ENCODE measurements at regions not wholly inside any gene's neighbourhood (a gene's known extent, or its start where the extent isn't known, plus 50 kb on each side); places are given as distances from the start of the nearest gene placed in this dataset.
"Not testable (repeated sequence)": the region's sequence is repeated elsewhere in the genome, so short reads cannot be mapped to it uniquely, and the experiment has no call there.

- FAIRE-seq; H3K27ac ChIP-seq (ENCODE audit: extremely low read length, insufficient read depth, low read length); H3K79me2 ChIP-seq (ENCODE audit: insufficient read depth, low read length); H3K36me3 ChIP-seq (replicated peaks in 1 of 2; ENCODE audit: control insufficient read depth in 1 of 2, insufficient read depth in 2 of 2, low read length in 2 of 2); BruUV-seq (replicated peaks); POLR2A ChIA-PET; H3K9me3 ChIP-seq (ENCODE audit: low read length); ATAC-seq; in situ Hi-C loops (cut with HindIII; ENCODE audit: extremely low pct_ligation_motif_present, low pct_unique_long_range_greater_than_20kb); intact Hi-C loops (cut with micrococcal nuclease; ENCODE audit: unreplicated experiment); DNase-seq (ENCODE audit: low spot score); H2AFZ ChIP-seq (ENCODE audit: low read length); H3K4me2 ChIP-seq (ENCODE audit: low read depth, low read length); H3K4me3 ChIP-seq (replicated peaks in 1 of 3; ENCODE audit: insufficient read depth in 1 of 3, low read depth in 2 of 3, low read length in 3 of 3); H3K9ac ChIP-seq (ENCODE audit: insufficient read depth, low read depth, low read length); H3K4me1 ChIP-seq (ENCODE audit: insufficient read depth, low read length); CTCF ChIA-PET (ENCODE audit: low intra/inter-chr PET ratio, low total read pairs); H4K20me1 ChIP-seq (ENCODE audit: insufficient read depth, low read length); H3K27me3 ChIP-seq (ENCODE audit: control insufficient read depth in 1 of 2, insufficient read depth in 2 of 2, low read length in 2 of 2): not testable (repeated sequence)
- WGBS (ENCODE audit: low lambda C conversion rate) = 3% methylated on average over 1 of the region's 1 CpG
Observed at GRCh38 chr15:88965097-88965496, 51.9 kb upstream of the MFGE8 start.

- H3K27ac ChIP-seq (ENCODE audit: extremely low read length, insufficient read depth, low read length) = no peak overlapping the region
- no peak overlapping the region for H3K4me3 ChIP-seq (replicated peaks in 1 of 3; ENCODE audit: insufficient read depth in 1 of 3, low read depth in 2 of 3, low read length in 3 of 3)
- CTCF ChIA-PET (ENCODE audit: low intra/inter-chr PET ratio, low total read pairs) = no interaction called here
- H2AFZ ChIP-seq (ENCODE audit: low read length) = no peak overlapping the region
- WGBS (ENCODE audit: low lambda C conversion rate) = 0% methylated on average over 1 of the region's 1 CpG
- in situ Hi-C loops (cut with HindIII; ENCODE audit: extremely low pct_ligation_motif_present, low pct_unique_long_range_greater_than_20kb) = no loop called here
- H3K9ac ChIP-seq (ENCODE audit: insufficient read depth, low read depth, low read length) = no peak overlapping the region
- no peaks in the 10 kb centered on the region for H3K27me3 ChIP-seq (ENCODE audit: control insufficient read depth in 1 of 2, insufficient read depth in 2 of 2, low read length in 2 of 2)
- no peaks in the 10 kb centered on the region for H3K36me3 ChIP-seq (replicated peaks in 1 of 2; ENCODE audit: control insufficient read depth in 1 of 2, insufficient read depth in 2 of 2, low read length in 2 of 2)
- intact Hi-C loops (cut with micrococcal nuclease; ENCODE audit: unreplicated experiment) = no loop called here
- H3K79me2 ChIP-seq (ENCODE audit: insufficient read depth, low read length) = no peaks in the 10 kb centered on the region
- no peaks in the 10 kb centered on the region for H4K20me1 ChIP-seq (ENCODE audit: insufficient read depth, low read length)
- H3K4me1 ChIP-seq (ENCODE audit: insufficient read depth, low read length) = no peaks in the 10 kb centered on the region
- ATAC-seq (no peak), FAIRE-seq (no peak), DNase-seq (ENCODE audit: low spot score) (no peak)
- no TSS peak for BruUV-seq (replicated peaks)
- no peaks in the 10 kb centered on the region for H3K9me3 ChIP-seq (ENCODE audit: low read length)
- POLR2A ChIA-PET = no interaction called here
- H3K4me2 ChIP-seq (ENCODE audit: low read depth, low read length) = no peak overlapping the region
- TF ChIP-seq FOXJ3 (CRISPR knock-in tag; IDR thresholded peaks at IDR 0.05; ENCODE audit: borderline replicate concordance) = no peak
- TF ChIP-seq NR2F2 (IDR thresholded peaks at IDR 0.05; ENCODE audit: borderline replicate concordance, low read depth) = no peak
- no peak for TF ChIP-seq RFXAP (CRISPR knock-in tag; IDR thresholded peaks at IDR 0.05; ENCODE audit: borderline replicate concordance)
- no peak for TF ChIP-seq TAF1 (CRISPR knock-in tag; IDR thresholded peaks at IDR 0.05)
- no peak for TF ChIP-seq BHLHE40 (IDR thresholded peaks at IDR 0.05; ENCODE audit: low read length)
- TF ChIP-seq TFDP1 (CRISPR knock-in tag; IDR thresholded peaks at IDR 0.05; ENCODE audit: borderline replicate concordance) = no peak
- TF ChIP-seq FLYWCH1 (CRISPR knock-in tag; IDR thresholded peaks at IDR 0.05) = no peak
- TF ChIP-seq HNF4G (IDR thresholded peaks at IDR 0.05; ENCODE audit: borderline replicate concordance, low read depth, low read length) = no peak
- TF ChIP-seq HNF4G (CRISPR knock-in tag; IDR thresholded peaks at IDR 0.05; ENCODE audit: borderline replicate concordance, low read depth) = no peak
- no peak for TF ChIP-seq BRD4 (CRISPR knock-in tag; IDR thresholded peaks at IDR 0.05)
- no peak for TF ChIP-seq ZBTB21 (CRISPR knock-in tag; IDR thresholded peaks at IDR 0.05)
- TF ChIP-seq SUZ12 (IDR thresholded peaks at IDR 0.05; ENCODE audit: low read depth, low read length) = no peak
- no peak for TF ChIP-seq TAF15 (IDR thresholded peaks at IDR 0.05; ENCODE audit: low read depth, low read length, poor library complexity, severe bottlenecking)
- no peak for TF ChIP-seq ZNF781 (CRISPR knock-in tag; IDR thresholded peaks at IDR 0.05; ENCODE audit: borderline replicate concordance, not compliant biosample characterization)
- no peak for TF ChIP-seq TBX2 (CRISPR knock-in tag; IDR thresholded peaks at IDR 0.05; ENCODE audit: borderline replicate concordance)
- no peak for TF ChIP-seq MBD4 (IDR thresholded peaks at IDR 0.05; ENCODE audit: borderline replicate concordance, low read length)
- no peak for TF ChIP-seq TBL1XR1 (IDR thresholded peaks at IDR 0.05; ENCODE audit: borderline replicate concordance, low read length, partially characterized antibody)
- no peak for TF ChIP-seq ZNF317 (CRISPR knock-in tag; IDR thresholded peaks at IDR 0.05)
- TF ChIP-seq ZNF235 (CRISPR knock-in tag; IDR thresholded peaks at IDR 0.05; ENCODE audit: borderline replicate concordance) = no peak
- TF ChIP-seq GMEB2 (CRISPR knock-in tag; IDR thresholded peaks at IDR 0.05; ENCODE audit: low read depth) = no peak
Observed at GRCh38 chr15:88970232-88970631, 57.1 kb upstream of the MFGE8 start.
